Ascending aorta (tissue), 2 donors: ENCODE measurements at regions not wholly inside any gene's neighbourhood (a gene's known extent, or its start where the extent isn't known, plus 50 kb on each side); places are given as distances from the start of the nearest gene placed in this dataset.

Experiments used
- DNase-seq, 2 donors: peaks; one replicate each; pipeline ENCODE4 v3.0.0-alpha.2; 2019; ENCODE audit warnings: low spot score in 2 of 2
- H3K27ac ChIP-seq, 2 donors: fragments of 200-600 bp; sonication (generic); one replicate each; pipeline ENCODE4 v1.5.1; 2016 to 2017; ENCODE audit warnings: mild to moderate bottlenecking in 1 of 2
- H3K27me3 ChIP-seq: fragments of 200-600 bp; sonication (generic); one replicate; pipeline ENCODE4 v1.5.1; 2017
- H3K36me3 ChIP-seq, 2 donors: fragments of 200-600 bp; sonication (generic); one replicate each; pipeline ENCODE4 v1.5.1; 2016
- H3K4me1 ChIP-seq, 2 donors: fragments of 200-600 bp; sonication (generic); one replicate each; pipeline ENCODE4 v1.5.1; 2016 to 2017; ENCODE audit warnings: mild to moderate bottlenecking in 1 of 2
- H3K4me3 ChIP-seq, 2 donors: fragments of 200-600 bp; sonication (generic); one replicate each; pipeline ENCODE4 v1.5.1; 2016 to 2017; ENCODE audit warnings: mild to moderate bottlenecking in 1 of 2
- H3K9me3 ChIP-seq, 2 donors: fragments of 200-600 bp; sonication (generic); one replicate each; pipeline ENCODE4 v1.5.1; 2016
- intact Hi-C: fragments of 100-400 bp; cut with DNase I; formaldehyde crosslinking; loops from one replicate; pipeline ENCODE4 v1.15.1; 2023
- TF ChIP-seq, protein P1 (sequence below), 3 experiments: fragments of 200-600 bp in 2 of 3; fragments of 450-650 bp in 1 of 3; sonication (generic) in 2 of 3; IDR thresholded peaks; one replicate each; pipeline ENCODE4 v1.5.1; 2016 to 2019; ENCODE audit warnings: antibody characterized with exemption in 3 of 3, mild to moderate bottlenecking in 1 of 3, moderate library complexity in 1 of 3

DNA sequence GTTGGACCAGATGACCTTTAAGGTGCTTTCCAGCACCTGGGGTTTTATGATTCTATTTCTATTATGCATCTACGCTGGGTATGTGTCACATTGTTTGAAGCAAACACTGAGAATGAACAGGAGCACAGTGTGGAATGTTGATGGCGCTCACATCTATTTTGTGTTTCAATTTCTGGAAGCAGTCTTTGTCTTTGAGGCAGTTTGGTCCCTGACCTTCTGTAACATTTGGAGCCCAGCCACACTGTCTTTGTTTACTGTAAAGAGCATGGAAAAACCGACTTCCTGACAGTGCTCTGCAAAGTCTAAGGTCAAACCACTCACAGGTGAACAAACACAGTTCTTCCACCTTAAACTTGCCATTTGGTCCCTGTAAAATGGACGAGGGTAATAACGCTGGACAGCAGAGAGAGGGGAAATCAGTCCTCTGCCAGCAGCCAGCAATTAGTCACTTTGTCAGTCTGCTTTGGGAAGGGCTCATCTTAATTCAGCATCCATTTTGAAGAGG, 155.5 kb downstream of the PRL start:
- Histone ChIP-seq H3K27me3 (no peaks in the 10 kb centered on the region), H3K36me3 (no peaks in the 10 kb centered on the region), H3K4me3 (no peak overlapping the region), H3K27ac (no peak overlapping the region), H3K9me3 (no peaks in the 10 kb centered on the region), H3K4me1 (peaks cover 0 to 2% of the 10 kb centered on the region in 2 donors)
- no peak for DNase-seq
- TF ChIP-seq, protein P1, sequence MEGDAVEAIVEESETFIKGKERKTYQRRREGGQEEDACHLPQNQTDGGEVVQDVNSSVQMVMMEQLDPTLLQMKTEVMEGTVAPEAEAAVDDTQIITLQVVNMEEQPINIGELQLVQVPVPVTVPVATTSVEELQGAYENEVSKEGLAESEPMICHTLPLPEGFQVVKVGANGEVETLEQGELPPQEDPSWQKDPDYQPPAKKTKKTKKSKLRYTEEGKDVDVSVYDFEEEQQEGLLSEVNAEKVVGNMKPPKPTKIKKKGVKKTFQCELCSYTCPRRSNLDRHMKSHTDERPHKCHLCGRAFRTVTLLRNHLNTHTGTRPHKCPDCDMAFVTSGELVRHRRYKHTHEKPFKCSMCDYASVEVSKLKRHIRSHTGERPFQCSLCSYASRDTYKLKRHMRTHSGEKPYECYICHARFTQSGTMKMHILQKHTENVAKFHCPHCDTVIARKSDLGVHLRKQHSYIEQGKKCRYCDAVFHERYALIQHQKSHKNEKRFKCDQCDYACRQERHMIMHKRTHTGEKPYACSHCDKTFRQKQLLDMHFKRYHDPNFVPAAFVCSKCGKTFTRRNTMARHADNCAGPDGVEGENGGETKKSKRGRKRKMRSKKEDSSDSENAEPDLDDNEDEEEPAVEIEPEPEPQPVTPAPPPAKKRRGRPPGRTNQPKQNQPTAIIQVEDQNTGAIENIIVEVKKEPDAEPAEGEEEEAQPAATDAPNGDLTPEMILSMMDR (IDR thresholded peaks at IDR 0.05) = no peak
- intact Hi-C loops = no loop called here

DNA sequence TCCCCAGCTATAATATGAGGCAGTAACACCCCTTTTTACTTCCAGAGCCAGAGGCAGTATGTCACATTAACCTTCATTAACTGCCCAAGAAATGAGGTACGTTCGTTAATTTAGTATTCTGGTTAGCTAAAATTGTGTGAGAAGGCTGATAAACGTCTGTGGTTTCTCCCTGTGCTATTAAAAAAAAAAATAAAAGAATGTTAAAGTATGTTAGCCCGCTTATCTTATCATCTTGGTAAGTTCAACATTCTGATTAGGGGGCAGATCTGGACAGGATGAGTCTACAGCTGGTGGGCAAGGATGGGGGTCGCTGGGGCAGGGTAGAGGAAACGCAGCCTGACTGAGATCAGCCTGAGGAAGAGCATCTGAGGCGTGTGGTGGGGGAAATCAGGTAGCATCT, 154.0 kb downstream of the PRL start:
- TF ChIP-seq, protein P1 (IDR thresholded peaks at IDR 0.05) = no peak
- intact Hi-C loops = no loop called here

GRCh38 chr6:22145376-22145775, 151.5 kb downstream of the PRL start:
- peak overlapping the region in 1 of 2 donors; percentile 6 for H3K4me3 ChIP-seq
- no peak overlapping the region for H3K27ac ChIP-seq
- no peaks in the 10 kb centered on the region for H3K9me3 ChIP-seq
- no peaks in the 10 kb centered on the region for H3K27me3 ChIP-seq
- no peak for DNase-seq
- TF ChIP-seq, protein P1 (IDR thresholded peaks at IDR 0.05) = no peak
- H3K4me1 ChIP-seq = peaks cover 6 to 9% of the 10 kb centered on the region in 2 donors
- H3K36me3 ChIP-seq = no peaks in the 10 kb centered on the region
- intact Hi-C loops = no loop called here

More for the DNA sequence above, 154.0 kb downstream of the PRL start:
- H3K36me3 ChIP-seq = no peaks in the 10 kb centered on the region
- peaks cover 2 to 4% of the 10 kb centered on the region in 2 donors for H3K4me1 ChIP-seq
- no peak overlapping the region for H3K4me3 ChIP-seq
- H3K27me3 ChIP-seq = no peaks in the 10 kb centered on the region
- H3K9me3 ChIP-seq = no peaks in the 10 kb centered on the region
- no peak overlapping the region for H3K27ac ChIP-seq
- DNase-seq = no peak

DNA sequence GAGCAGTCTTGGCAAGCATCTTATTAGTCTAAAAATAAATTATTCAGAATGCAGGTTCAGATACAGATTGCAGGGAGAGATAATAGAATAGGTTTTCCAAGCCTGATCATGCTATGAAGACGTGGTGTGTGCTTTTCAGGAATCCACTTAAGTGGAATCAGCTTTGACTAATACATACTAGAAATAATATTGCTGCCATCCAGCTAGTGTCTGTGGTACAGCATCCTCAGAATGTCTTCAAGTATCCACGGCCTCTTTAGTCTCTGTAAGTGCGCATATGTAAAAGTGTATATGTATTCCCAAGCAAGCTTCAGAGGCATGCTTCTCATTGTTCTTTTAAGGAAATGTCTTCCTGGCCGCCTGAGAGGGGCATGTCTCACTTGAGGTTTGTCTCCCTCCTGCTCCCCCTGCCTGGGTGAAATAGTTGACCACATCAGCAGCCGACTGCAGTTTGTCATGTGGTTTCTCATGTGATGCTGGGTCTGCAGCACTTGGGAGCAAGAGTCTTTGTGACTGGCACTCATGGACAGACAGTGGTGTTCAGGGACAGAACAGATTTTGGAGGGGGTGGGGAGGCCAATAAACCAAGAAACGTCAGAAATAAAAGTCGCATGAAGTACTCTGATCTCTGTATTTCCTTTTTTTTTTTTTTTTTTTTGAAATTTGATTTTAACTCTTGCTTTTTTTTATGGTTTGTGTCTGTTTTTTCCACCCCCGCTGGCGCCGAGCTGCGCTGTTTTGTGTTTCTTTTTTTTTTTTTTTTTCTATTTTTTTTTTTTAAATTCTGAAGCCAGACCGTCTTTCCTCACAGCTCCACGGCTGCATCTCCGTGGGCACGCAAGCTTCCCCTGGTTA, 150.8 kb downstream of the PRL start:
- TF ChIP-seq, protein P1 (IDR thresholded peaks at IDR 0.05) = peak in 1 of 3 experiments; percentile 43
- intact Hi-C loops = no loop called here
- Histone ChIP-seq H3K27ac (no peak overlapping the region), H3K9me3 (no peaks in the 10 kb centered on the region), H3K36me3 (no peaks in the 10 kb centered on the region), H3K4me3 (peak overlapping the region in 1 of 2 donors; percentile 6), H3K27me3 (no peaks in the 10 kb centered on the region), H3K4me1 (peaks cover 6 to 9% of the 10 kb centered on the region in 2 donors)
- DNase-seq = no peak

GRCh38 chr6:22146678-22146930, 150.2 kb downstream of the PRL start:
- H3K4me3 ChIP-seq = peak overlapping the region in 1 of 2 donors; percentile 6
- no peak for DNase-seq
- H3K27me3 ChIP-seq = no peaks in the 10 kb centered on the region
- no peaks in the 10 kb centered on the region for H3K36me3 ChIP-seq
- H3K27ac ChIP-seq = no peak overlapping the region
- TF ChIP-seq, protein P1 (IDR thresholded peaks at IDR 0.05) = no peak
- intact Hi-C loops = no loop called here
- no peaks in the 10 kb centered on the region for H3K9me3 ChIP-seq
- H3K4me1 ChIP-seq = peaks cover 6 to 9% of the 10 kb centered on the region in 2 donors
